T-helper 17 cell (primary cell): ENCODE measurements at regions not wholly inside any gene's neighbourhood (a gene's known extent, or its start where the extent isn't known, plus 50 kb on each side); places are given as distances from the start of the nearest gene placed in this dataset.
"Not testable (repeated sequence)": the region's sequence is repeated elsewhere in the genome, so short reads cannot be mapped to it uniquely, and the experiment has no call there.

Experiments
- ATAC-seq: fragments of 150-1000 bp; cut with Tn5 transposase; 2 replicates; pipeline ENCODE4 v1.10.0; 2021; ENCODE audit warnings: mild to moderate bottlenecking, moderate library complexity
- DNase-seq, 3 donors: peaks; one replicate each; pipeline versions ENCODE4 v3.0.0 to v3.0.0-alpha.2; 2020 to 2021
- H3K9me3 ChIP-seq: one replicate; pipeline ENCODE4 v1.7.0; 2013; ENCODE audit warnings: low read length, mild to moderate bottlenecking; ENCODE audit not compliant: control insufficient read depth, poor library complexity, severe bottlenecking
- H3K27ac Mint-ChIP-seq: one replicate; pipeline ENCODE4 v1.8.0; 2022; ENCODE audit warnings: mild to moderate bottlenecking, moderate library complexity, mixed read lengths
- H3K27me3 Mint-ChIP-seq: one replicate; pipeline ENCODE4 v1.8.0; 2022; ENCODE audit warnings: mixed read lengths
- H3K36me3 Mint-ChIP-seq: one replicate; pipeline ENCODE4 v1.8.0; 2022; ENCODE audit warnings: low read depth, mixed read lengths
- H3K4me1 Mint-ChIP-seq: one replicate; pipeline ENCODE4 v1.8.0; 2022; ENCODE audit warnings: mild to moderate bottlenecking, mixed read lengths
- H3K4me3 Mint-ChIP-seq: one replicate; pipeline ENCODE4 v1.8.0; 2022; ENCODE audit warnings: mild to moderate bottlenecking, moderate library complexity, mixed read lengths

- H3K36me3 Mint-ChIP-seq, H3K27me3 Mint-ChIP-seq, DNase-seq, H3K9me3 ChIP-seq, H3K4me1 Mint-ChIP-seq, ATAC-seq, H3K27ac Mint-ChIP-seq, H3K4me3 Mint-ChIP-seq: not testable (repeated sequence)
These were observed 172.2 kb downstream of the ETV1 start for GRCh38 chr7:13817230-13817629.

- Mint-ChIP-seq H3K36me3 (no peaks in the 10 kb centered on the region), H3K4me3 (no peak overlapping the region), H3K4me1 (no peaks in the 10 kb centered on the region), H3K27me3 (no peaks in the 10 kb centered on the region), H3K27ac (no peak overlapping the region)
- ATAC-seq: no peak
- no peak for DNase-seq
- H3K9me3 ChIP-seq: no peaks in the 10 kb centered on the region
These were observed 168.2 kb downstream of the ETV1 start for GRCh38 chr7:13821152-13821787.

GRCh38 chr7:13822678-13823077, 166.8 kb downstream of the ETV1 start:
- H3K4me3 Mint-ChIP-seq: no peak overlapping the region
- H3K27ac Mint-ChIP-seq: no peak overlapping the region
- no peaks in the 10 kb centered on the region for H3K4me1 Mint-ChIP-seq
- H3K9me3 ChIP-seq: no peaks in the 10 kb centered on the region
- no peaks in the 10 kb centered on the region for H3K27me3 Mint-ChIP-seq
- DNase-seq: no peak
- no peaks in the 10 kb centered on the region for H3K36me3 Mint-ChIP-seq
- ATAC-seq: no peak

GRCh38 chr7:13826752-13827151, 162.7 kb downstream of the ETV1 start:
- H3K4me1 Mint-ChIP-seq: peaks cover 4% of the 10 kb centered on the region
- H3K27me3 Mint-ChIP-seq: no peaks in the 10 kb centered on the region
- H3K9me3 ChIP-seq: no peaks in the 10 kb centered on the region
- ATAC-seq: no peak
- no peak overlapping the region for H3K27ac Mint-ChIP-seq
- DNase-seq: no peak
- H3K36me3 Mint-ChIP-seq: no peaks in the 10 kb centered on the region
- no peak overlapping the region for H3K4me3 Mint-ChIP-seq

- no peaks in the 10 kb centered on the region for H3K36me3 Mint-ChIP-seq
- no peaks in the 10 kb centered on the region for H3K27me3 Mint-ChIP-seq
- no peaks in the 10 kb centered on the region for H3K9me3 ChIP-seq
- DNase-seq (no peak), ATAC-seq (no peak)
- no peak overlapping the region for H3K27ac Mint-ChIP-seq
- H3K4me3 Mint-ChIP-seq: no peak overlapping the region
- H3K4me1 Mint-ChIP-seq: peaks cover 4% of the 10 kb centered on the region
These were observed 161.8 kb downstream of the ETV1 start for GRCh38 chr7:13827716-13828115.

- DNase-seq (no peak), ATAC-seq (no peak)
- H3K36me3 Mint-ChIP-seq: no peaks in the 10 kb centered on the region
- H3K4me3 Mint-ChIP-seq: no peak overlapping the region
- H3K9me3 ChIP-seq: no peaks in the 10 kb centered on the region
- H3K27me3 Mint-ChIP-seq: no peaks in the 10 kb centered on the region
- peaks cover 4% of the 10 kb centered on the region for H3K4me1 Mint-ChIP-seq
- no peak overlapping the region for H3K27ac Mint-ChIP-seq
These were observed 160.2 kb downstream of the ETV1 start for GRCh38 chr7:13829231-13829630.

GRCh38 chr7:13829914-13830900, 159.3 kb downstream of the ETV1 start:
- H3K27me3 Mint-ChIP-seq: peaks cover 7% of the 10 kb centered on the region
- ATAC-seq (no peak), DNase-seq (no peak)
- no peak overlapping the region for H3K4me3 Mint-ChIP-seq
- peaks cover 4% of the 10 kb centered on the region for H3K4me1 Mint-ChIP-seq
- peaks cover 4% of the 10 kb centered on the region for H3K36me3 Mint-ChIP-seq
- no peak overlapping the region for H3K27ac Mint-ChIP-seq
- no peaks in the 10 kb centered on the region for H3K9me3 ChIP-seq

GRCh38 chr7:13832346-13832745, 157.1 kb downstream of the ETV1 start:
- no peak for ATAC-seq
- H3K36me3 Mint-ChIP-seq: peaks cover 4% of the 10 kb centered on the region

GRCh38 chr7:13834328-13834761, 155.1 kb downstream of the ETV1 start:
- Mint-ChIP-seq H3K4me3 (no peak overlapping the region), H3K27ac (no peak overlapping the region), H3K27me3 (peaks cover 7% of the 10 kb centered on the region), H3K36me3 (peaks cover 4% of the 10 kb centered on the region), H3K4me1 (peaks cover 4% of the 10 kb centered on the region)
- ATAC-seq (no peak), DNase-seq (no peak)
- no peaks in the 10 kb centered on the region for H3K9me3 ChIP-seq

More at GRCh38 chr7:13832346-13832745, 157.1 kb downstream of the ETV1 start:
- Mint-ChIP-seq H3K27ac (no peak overlapping the region), H3K4me3 (no peak overlapping the region), H3K4me1 (peaks cover 4% of the 10 kb centered on the region), H3K27me3 (peaks cover 7% of the 10 kb centered on the region)
- no peak for DNase-seq
- H3K9me3 ChIP-seq: no peaks in the 10 kb centered on the region

GRCh38 chr7:13835442-13835841, 154.0 kb downstream of the ETV1 start:
- no peak for DNase-seq
- ATAC-seq: no peak
- Mint-ChIP-seq H3K36me3 (peaks cover 4% of the 10 kb centered on the region), H3K4me1 (no peaks in the 10 kb centered on the region), H3K27ac (no peak overlapping the region), H3K27me3 (peaks cover 7% of the 10 kb centered on the region), H3K4me3 (no peak overlapping the region)
- H3K9me3 ChIP-seq: no peaks in the 10 kb centered on the region

GRCh38 chr7:13839063-13839462, 150.4 kb downstream of the ETV1 start:
- no peak for ATAC-seq
- H3K4me3 Mint-ChIP-seq: no peak overlapping the region
- H3K27ac Mint-ChIP-seq: no peak overlapping the region
- DNase-seq: no peak
- peaks cover 4% of the 10 kb centered on the region for H3K36me3 Mint-ChIP-seq
- H3K9me3 ChIP-seq: no peaks in the 10 kb centered on the region
- H3K4me1 Mint-ChIP-seq: no peaks in the 10 kb centered on the region
- peaks cover 7% of the 10 kb centered on the region for H3K27me3 Mint-ChIP-seq
